GM19468 (cell line): ENCODE measurements at regions not wholly inside any gene's neighbourhood (a gene's known extent, or its start where the extent isn't known, plus 50 kb on each side); places are given as distances from the start of the nearest gene placed in this dataset.

Experiments used
- ATAC-seq: cut with Tn5 transposase; IDR thresholded peaks from one replicate; pipeline ENCODE4 v1.9.1; 2021; ENCODE audit warnings: mild to moderate bottlenecking, moderate library complexity, moderate number of reproducible peaks; ENCODE audit not compliant: unreplicated experiment; ENCODE audit errors: extremely low read depth

DNA sequence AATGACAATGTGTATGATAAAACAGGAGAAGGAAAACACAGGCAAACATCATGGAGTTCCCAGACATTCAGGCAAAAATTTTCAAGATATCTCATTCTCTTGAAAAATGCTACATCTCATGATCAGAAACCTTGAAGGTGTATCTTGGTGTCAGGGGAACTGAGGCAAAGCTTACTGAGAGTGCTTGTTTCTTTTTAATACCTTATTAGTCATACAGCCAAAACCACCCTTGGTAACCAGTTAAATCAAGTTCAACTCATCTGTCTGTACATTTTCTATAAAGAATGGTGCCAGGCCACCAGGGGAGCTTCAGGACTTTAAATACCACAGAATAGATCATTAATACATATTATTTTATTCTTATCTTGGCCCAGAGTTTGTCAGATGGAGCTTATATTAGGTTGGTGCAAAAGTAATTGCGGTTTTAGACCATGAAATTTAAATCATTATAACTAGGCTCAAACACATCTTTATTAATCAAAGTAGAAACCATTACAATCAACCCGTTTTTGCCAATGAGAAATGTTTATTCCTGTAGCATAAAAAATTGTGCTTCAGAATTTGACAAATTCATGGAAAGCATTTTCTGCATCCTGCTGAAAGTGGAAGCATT is 1036.0 kb downstream of the AMY1C start:
- ATAC-seq = no peak

DNA sequence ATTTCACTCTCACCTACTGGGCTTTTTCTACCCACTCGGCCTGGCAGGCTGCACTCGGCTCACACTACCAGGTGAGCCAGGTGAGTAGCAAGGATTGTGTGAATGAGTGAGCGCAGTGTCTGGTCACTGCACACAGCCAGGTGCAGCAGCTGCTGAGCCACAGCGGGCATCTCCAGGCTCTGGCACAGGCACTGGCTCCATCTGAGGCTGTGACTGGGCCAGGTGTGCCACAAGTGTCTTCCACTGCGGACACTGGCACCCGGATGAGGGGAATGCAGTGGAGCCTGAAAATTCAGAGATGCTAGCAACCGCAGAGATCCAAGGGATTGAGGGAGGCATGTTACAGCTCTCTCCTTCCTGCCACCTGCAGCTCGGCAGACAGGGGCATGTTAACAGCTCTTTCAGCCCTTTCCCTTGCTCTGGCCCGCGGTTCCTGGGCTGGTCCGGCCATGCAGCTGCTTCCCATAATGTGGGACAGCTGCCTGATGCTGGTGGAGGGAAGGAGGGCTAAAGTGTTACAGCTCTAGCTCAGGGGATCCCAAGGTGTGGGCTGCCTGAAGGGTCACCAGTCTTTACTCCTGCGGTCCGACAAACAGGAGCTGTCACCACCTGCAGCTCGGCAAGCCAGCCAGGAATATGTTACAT is 1038.3 kb downstream of the AMY1C start:
- no peak for ATAC-seq

DNA sequence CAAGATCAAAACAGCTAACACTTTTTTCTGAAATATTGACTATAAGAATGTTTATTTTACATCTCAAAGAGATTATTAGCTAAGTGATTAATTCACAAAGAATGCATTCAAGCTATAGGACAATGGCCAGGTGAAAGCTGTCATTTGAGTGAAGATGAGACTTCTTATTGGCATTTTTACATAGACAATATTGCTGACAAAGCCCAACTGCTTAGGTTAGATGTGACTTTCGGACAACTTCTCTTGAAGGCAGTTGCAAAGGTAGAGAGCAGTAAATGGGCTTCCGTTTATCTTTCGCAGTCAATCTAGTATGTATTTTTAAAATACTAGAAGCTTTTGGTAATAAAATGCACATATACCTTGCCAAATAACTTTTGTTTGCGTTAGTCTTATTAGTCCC is 1041.3 kb downstream of the AMY1C start:
- no peak for ATAC-seq

DNA sequence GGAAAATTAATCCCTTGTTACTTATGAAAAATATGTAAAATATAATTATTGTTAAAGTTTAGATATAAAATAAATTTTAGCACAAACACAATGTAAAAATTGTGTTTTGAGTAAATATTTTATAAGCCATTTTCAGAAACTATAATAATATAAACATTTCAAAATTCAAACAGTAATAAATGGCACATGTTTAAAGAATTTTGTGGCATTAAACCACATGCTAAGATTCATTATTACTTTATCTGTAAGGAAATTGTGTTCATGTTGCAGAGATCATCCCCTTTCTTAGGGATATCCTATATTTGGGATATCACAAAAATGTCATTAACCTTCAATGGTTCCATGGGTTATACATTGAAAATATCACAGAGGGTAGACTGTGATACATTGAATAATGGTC is 1044.3 kb downstream of the AMY1C start:
- ATAC-seq = no peak

DNA sequence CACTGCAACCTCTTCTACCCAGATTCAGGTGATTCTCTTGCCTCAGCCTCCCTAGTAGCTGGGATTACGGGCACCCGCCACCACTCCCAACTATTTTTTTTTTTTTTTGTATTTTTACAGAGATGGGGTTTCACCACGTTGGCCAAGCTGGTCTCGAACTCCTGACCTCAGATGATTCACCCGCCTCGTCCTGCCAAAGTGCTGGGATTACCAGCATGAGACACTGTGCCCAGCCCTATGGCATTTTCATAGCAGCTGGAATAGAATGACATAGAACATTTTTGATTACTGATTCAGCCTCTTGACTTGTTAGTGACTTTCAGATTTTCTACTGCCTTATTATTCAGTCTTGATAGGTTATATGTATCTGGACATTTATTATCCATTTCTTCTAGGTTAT is 1046.2 kb downstream of the AMY1C start:
- ATAC-seq = no peak

DNA sequence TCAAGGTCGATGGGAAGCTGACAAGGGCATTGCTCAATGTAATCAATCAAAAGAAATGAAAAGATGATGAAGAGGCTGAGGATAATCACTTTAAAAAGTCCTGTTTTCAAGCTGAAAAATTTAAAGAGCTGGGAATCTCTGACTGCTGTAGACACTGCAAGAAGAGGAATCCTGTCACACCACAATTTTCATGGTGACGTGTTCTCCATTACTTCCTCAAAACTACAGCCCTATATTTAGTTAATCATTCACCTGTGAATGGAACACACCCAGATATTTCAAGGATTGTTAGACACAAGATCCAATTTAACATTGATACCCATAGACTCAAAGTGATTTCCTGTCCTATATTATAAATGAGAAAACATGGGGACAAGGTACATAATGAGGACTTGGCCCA is 1048.3 kb downstream of the AMY1C start:
- ATAC-seq = no peak

DNA sequence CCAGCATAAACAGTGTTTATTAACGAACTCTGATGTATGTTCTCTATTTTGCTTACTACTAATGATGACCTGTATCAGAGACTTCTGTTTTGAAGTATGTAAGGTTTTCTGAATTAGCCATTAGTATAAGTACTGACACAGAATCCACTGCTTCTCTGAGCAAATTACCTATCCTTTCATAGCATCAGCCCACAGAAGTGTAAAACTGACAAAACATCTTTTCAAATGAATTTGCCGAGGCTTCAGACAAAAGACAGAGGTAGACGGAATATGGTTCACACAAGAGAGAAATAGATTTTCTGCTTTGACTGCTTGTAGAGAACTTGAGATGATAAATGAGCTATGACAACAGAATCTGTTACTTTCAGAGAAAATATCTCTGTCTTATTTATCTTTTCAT is 1051.6 kb downstream of the AMY1C start:
- no peak for ATAC-seq

DNA sequence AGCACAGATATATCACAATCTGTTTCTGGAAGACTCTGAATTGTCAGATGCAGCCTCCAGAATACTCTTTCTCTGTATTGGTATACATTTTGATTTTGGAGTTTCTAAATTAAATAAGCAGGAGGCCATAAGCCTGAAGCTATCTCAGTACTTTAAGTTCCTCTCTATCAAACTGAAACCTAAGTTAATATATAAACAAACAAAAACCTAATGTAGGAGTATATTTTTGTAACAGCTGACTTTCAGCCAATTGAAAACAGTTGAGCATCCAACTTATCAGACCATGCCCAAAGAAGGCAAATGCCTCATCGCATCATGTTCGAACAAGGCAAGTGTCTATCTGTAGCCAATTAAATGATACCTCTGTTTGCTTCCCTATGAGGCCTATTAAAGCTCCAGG is 1054.4 kb downstream of the AMY1C start:
- ATAC-seq = no peak

DNA sequence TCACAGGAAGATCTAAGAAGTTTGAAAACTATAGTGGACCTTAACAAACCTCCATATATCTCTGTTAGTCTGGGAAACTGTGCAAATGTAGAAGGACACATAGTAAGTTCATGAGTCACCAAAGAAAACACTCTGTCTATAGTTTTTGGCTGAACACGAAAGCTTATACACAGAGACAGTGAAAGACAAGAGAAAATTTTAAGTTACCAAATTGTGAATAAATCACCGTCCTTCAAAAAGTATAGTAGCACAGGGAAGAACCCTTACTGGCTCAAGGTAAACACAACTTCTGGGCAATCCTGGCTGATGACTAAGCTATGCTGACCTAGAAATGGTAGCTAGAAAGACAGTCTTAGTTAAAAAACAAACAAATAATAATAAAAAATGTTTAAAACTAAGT is 1057.9 kb downstream of the AMY1C start:
- ATAC-seq = no peak

DNA sequence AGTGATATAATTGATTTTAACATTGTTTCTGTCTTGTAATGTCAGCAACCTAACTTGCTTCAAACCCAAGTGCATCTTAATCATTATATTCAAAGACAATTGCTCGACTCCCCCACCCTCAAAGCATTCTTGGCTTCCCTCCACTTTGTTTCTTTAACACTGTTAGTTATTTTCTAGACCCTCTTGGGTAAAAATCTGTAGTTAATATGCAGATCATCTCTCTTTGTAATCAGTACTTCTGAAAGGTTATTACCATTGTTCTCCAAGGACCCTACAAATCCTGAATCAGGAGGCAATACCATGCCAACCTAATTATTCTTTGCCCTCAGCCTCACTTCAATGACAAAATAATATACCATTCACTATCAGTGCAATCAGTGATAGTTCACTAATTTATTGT is 1075.7 kb downstream of the AMY1C start:
- ATAC-seq = no peak

DNA sequence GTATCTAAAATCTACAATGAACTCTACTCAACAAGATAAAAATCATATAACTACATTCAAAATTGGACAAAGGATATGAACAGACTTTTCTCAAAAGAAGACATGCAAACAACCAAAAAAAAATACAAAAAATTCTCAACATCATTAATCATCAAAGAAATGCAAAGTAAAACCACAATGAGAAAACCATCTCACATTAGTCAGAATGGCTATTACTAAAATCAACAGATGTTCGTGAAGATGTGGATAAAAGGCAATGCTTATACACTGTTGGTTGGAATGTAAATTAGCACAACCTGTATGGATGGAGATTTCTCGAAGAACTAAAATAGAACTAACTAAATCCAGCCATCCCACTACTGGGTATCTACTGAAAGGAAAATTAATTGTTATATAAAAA is 1080.8 kb downstream of the AMY1C start:
- no peak for ATAC-seq

DNA sequence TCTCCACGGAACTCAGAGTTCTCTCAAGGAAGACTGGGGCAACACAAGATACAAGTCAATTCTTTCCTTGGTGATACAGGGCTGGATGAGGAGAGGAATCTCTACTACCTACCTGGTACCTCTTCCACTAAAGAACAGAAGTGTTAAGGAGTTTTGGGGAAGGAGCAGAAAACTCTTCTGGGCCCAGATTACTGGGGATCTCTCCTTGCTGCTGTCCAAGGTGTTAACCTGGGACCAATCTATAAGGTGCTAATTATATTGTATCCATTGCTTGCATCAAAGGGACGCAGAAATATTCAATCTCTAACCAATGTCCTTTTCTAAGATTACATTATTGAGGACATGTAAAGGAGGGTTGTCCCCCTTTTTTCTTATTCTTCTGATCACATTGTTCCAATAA is 1102.5 kb downstream of the AMY1C start:
- ATAC-seq = no peak

DNA sequence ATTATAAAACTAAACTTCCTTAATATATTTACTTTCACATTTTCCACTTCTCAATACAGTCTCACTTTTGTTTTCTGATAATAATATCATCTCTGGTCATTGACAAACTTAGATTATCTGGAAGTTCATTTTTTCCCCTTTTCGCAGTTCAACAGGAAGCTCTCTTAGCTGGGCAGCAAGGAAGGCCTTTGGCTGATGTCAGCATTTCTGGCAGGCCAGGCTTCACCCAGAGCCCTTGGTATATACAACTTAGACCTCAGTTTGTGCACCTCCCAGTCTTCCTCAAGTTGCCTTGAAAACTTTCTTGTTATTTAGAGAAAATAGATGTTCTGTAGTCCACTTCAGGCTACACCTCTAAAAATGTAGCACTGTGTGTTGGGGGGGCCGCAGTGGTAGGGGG is 1103.6 kb downstream of the AMY1C start:
- ATAC-seq = no peak

DNA sequence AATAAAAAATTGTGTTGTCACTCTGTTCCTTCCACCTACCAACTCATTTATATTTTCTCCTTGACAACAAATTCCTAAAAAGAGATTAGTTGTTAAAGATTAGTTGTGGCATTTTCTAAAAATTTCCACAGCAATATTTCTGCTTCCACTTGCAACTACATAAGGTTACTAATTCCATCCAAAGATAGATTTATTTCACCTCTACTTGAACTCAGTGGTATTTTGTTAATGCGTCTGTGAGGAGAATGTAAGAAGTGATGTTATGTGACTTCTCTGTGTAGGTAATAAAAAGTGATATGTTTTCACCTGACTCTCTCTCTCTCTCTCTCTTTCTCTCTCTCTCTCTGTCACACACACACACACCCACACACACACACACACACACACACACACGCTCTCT is 1104.8 kb downstream of the AMY1C start:
- no peak for ATAC-seq

DNA sequence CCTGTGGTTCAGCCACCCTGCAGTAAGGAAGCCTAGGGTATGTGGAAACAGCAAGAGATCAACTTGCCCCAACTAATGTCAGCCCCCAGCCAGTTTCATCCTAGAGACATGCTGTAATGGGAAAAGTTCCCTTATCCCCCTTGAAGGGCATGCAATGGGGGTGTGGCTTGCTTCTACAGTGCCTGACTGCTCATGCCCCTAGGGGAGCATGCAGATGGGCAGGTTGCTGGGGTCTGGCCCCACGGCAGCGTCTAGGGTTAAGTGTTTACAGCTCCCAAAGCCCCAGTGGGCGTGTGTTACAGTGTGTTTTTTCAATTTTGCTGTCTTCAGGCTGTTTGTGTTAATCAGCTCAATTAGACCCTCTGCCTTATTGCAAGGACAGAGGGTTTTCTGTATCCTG is 1105.9 kb downstream of the AMY1C start:
- ATAC-seq = no peak

DNA sequence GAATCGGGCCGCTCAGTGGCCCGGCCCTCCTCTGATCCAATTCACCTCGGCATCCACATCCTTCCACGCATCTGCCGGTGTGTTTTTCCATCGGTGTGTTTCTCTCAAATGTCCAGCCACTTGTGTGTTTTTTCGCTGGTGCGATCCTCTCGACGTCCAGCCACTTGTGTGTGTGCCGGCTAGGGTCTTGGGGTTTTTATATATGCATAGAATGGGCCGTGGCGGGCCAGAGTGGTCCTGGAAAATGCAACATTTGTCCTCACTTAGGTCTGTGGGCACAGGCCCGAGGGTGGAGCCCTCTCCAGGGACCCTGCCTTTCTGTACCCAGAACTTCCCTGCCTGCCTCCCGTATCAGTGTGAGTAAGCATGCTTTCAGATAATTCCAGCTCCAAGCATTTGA is 1106.4 kb downstream of the AMY1C start:
- no peak for ATAC-seq

DNA sequence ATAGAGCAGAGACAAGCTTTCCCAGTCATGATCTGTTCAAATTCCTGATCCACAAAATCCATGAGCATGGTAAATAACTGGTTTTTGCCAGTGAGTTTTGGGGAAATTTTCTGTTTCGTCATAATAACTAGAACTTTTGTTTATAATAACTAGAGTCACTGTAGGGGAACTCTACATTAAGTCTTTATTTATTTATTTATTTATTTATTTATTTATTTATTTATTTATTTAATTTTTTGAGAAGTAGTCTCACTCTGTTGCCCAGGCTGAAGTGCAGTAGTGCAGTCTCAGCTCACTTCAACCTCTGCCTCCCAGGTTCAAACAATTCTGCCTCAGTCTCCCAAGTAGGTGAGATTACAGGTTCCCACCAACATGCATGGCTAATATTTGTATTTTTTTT is 1106.8 kb downstream of the AMY1C start:
- no peak for ATAC-seq

DNA sequence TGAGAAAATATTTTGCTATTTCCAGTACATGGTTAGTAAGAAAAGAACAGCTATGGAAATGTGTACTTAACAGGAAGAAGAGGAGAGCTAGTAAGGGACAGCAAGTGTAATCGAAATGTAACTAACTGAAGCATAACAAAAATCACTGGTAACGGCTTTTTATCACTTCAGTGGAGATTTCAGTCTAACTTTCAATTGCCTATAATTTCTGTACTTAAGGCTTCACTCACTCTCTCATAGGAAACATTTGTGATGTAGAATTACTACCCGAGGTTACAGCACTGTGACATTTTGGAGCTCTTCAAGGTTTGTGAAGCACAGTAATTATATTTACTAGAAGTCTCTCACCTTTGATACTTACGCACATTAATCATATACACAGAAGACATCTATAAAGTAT is 1119.1 kb downstream of the AMY1C start:
- no peak for ATAC-seq

DNA sequence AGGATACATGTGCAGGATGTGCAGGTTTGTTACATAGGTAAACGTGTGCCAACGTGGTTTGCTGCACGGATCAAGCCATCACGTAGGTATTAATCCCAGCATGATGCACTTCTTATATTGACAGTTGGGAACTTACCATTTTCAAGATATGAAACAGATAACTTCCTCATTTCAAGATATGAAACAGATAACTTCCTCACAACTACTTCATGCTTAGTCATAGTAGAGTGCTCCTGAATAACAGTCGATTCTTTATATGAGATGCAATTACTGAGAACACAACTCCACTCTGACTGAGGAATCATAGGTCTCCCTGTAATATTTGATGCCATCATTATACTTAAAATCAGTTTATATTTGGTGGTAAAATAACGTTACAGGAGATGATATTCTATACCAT is 1124.3 kb downstream of the AMY1C start:
- peak; percentile 74 for ATAC-seq

DNA sequence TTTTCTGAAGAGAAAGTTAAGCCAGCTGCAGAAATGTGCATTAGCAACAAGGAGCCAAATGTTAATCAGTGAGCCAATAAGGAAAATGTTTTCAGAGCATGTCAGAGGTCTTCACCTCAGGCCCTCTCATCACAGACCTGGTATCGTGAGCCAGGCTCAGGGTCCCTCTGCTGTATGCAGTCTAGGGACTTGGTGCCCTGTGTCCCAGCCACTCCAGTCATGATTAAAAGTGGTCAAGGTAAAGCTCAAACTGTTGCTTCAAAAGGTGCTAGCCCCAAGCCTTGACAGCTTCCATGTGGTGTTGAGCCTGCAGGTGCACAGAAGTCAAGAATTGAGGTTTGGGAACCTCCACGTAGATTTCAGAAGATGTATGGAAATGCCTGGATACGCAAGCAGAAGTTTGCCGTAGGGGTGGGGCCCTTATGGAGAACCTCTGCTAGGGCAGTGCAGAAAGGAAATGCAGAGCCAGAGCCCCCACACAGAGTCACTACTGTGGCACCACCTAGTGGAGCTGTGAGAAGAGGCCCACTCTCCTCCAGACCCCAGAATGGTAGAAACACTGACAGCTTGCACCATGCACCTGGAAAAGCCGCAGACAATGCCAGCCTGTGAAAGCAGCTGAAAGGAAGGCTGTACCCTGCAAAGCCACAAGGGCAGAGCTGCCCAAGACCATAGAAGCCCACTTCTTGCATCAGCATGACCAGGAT is 1128.7 kb downstream of the AMY1C start:
- ATAC-seq = no peak

DNA sequence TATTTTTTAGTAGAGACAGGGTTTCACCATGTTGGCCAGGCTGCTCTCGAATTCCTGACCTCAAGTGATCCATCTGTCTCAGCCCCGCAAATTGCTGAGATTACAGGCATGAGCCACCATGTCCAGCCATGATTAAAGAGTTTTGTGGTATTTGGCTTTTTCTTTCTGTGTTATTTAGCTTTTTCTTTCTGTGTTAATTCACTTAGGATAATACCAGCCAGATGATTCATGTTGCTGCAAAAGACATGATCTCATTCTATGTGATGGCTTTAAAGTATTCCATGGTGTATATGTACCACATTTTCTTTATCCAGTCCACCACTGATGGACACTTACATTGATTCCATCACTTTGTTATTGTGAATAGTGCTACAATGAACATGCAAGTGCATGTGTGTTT is 1135.2 kb downstream of the AMY1C start:
- no peak for ATAC-seq

DNA sequence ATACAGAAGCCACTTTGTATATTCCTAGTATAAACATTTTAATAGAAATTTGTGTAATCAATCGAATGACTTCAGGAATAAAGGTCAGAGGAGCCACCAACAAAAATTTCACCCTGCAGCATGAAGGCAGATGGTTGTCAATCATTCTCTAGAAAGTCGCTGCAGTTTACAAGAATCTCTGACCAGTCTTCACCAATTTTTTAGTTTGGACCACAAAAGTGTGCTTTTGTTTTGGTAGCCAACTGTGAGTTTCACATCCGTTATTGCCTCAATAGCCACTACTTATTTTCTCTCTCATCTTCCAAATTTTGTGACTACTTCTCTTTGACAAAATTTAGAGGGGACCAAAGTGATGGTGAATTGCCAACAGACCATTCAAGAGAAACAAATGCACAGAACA is 1155.6 kb downstream of the AMY1C start:
- ATAC-seq = no peak
